ENCODE measurements at regions not wholly inside any gene's neighbourhood (a gene's known extent, or its start where the extent isn't known, plus 50 kb on each side); places are given as distances from the start of the nearest gene placed in this dataset.
A peak's percentile ranks its signal among the peaks of the same experiment; 100 is the strongest.

DNA sequence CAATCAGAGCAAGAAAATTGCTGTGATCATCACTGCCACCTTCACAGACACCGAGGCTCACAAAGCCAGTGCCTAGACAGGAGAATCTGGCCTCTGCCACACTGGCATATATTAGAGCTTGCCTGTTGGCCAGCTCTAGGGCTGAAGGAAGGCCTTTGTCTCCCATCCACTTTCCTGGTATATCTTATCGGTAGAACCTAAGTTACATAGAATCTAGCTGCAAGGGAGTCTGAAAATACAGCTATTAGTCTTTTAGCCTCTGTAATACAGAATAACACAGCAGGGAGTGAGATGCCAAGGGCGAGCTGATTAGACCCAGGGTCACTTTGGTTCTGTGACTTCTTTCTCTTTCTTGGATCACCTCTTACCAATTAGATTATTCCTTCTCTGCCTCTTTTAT lies 154.9 kb upstream of the KL start:
- DNase-seq (ENCODE audit: low read depth), result no peak

- DNase-seq (ENCODE audit: low read depth), result no peak
Measured at GRCh38 chr13:32863596-32863995, 152.6 kb upstream of the KL start.

DNA sequence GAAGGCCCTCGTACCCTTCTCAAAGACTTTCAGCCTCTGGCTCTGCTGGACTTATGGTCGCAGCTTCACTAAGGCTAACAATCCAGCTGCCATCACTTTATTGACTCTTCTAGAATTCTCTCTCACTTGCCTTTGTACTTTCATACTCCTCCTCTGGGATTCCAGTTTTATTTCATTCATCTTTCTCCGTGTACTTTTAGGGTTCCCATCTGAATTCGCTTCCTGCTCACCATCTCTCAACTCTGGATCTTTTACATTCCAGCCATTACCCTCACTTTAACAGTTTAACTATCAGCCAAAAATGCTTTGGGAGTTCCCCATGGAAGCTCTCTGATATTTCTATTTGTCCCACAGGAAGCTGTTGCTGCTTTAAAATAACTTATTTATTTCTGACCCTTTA lies 149.3 kb upstream of the KL start:
- no peak for DNase-seq (ENCODE audit: low read depth)

- DNase-seq (ENCODE audit: low read depth), result no peak
Measured at GRCh38 chr13:32877491-32877890, 138.7 kb upstream of the KL start.

GRCh38 chr13:32878163-32878562 lies 138.1 kb upstream of the KL start:
- no peak for DNase-seq (ENCODE audit: low read depth)

- DNase-seq (ENCODE audit: low read depth), result no peak
Measured at GRCh38 chr13:32880636-32881035, 135.6 kb upstream of the KL start.

DNA sequence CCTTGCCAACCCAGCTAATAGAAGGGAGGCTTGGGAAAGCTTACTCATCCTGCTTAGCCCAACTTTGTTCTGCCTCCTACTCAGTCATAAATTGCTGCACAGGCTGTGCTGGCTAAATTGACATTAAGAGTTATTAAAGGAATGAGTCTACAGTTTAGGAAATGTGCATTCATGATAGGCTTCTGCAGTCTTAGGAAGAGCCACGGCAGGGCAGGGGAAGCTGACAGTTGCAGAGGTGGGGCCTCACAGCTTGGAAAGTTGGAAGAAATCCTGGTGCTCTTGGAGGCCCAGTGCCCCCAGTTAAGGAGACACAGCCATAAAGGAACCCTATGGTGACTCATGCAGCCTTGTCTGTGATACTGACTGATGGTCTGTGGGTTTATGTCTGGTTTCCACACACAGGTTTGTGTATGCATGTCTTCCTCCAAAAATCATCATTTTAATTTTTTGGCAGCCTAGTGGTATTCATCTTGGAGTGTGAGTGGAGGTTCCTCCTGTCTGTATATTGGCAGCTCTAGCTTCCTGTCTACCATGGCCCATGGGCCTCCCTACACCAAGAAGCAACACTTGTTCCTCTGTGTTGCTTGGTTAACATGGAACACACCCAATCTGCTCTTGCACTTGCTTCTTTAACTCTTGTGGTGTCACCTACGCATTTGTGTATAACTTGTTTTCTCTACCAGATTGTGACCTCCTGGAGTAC lies 135.0 kb upstream of the KL start:
- DNase-seq (ENCODE audit: low read depth), result no peak

DNA sequence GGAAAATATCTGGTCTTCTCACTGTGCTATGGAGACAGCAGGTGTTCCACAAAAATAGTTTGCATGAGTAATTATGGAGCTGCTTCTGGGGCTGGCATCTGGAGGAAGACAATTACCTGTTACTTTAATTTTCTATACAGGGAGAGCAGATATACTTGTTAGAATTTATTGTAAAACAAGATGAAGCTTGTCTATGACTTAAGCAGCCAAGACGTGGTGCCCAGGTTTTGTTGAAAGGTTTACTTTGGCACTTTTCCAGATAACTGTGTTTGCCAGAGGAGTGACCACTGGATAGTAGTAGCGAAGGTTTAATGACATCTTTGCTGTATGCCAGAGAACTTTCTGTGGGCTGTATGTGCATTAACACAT lies 134.5 kb upstream of the KL start:
- no peak for DNase-seq (ENCODE audit: low read depth)

DNA sequence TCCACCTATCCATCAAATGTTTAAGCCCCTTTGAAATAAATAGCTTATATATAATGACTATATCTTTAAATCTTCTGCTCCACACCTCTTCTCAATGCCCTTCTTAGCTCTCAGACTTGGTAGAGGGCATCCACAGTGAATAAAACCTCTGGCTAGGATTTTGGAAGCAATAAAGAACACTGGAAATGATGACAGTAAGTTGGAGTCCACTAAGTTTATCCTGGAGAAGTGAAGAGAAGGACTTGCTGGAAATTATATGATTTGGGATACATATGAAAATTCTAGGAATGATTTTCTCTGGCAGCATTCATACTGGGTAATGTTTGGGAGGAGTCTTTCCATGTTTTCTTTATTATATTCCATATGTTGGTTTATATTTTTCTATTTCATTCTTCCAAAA lies 133.5 kb upstream of the KL start:
- DNase-seq (ENCODE audit: low read depth), result no peak

DNA sequence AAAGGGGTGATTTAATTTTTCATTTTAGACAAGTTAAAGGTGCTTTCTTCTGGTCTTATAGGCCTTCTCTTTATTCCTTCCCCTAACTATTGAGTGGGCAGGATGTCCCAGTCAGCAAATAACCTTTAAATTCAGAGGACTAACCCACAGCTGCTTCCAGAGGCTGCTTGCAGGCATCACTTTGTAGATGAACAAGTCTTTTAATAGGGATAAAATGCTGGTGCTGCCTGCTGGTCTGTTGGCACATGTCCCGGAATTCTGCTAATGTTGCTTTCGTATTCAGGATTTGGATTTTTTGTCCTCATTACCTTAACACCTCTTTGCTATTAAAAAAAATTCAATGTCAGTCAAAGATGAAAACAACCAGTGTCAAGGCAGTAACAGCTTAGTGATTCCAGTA lies 132.7 kb upstream of the KL start:
- no peak for DNase-seq (ENCODE audit: low read depth)

GRCh38 chr13:32887617-32888016 lies 128.6 kb upstream of the KL start:
- DNase-seq (ENCODE audit: low read depth), result no peak

DNA sequence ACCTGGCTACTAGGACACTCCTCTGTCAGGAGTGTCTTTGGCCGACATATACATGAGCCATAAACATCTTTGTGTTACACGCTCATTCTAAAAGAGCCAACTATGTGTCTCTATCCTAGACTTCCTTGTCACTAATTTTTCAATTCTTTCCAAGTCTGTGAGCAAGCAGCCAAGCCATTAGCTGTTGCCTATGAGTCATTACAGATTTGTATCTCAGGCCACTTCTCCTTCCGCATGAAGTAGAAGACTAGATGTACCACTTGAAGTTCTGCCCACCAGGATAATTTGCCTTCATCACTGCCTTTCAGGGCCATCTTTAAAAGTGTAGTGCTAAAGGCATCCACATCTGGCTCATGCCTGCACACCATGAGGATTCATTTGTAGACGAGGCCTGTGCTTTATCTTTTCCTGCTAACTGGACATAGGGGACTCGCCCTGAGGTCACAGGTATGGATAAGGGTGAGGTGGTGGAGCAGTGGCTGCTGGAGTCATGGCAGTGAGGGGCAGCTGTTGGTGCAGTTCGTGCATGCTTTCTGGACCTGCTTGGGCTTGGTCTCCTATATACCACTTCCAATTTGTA lies 126.1 kb upstream of the KL start:
- no peak for DNase-seq (ENCODE audit: low read depth)

DNA sequence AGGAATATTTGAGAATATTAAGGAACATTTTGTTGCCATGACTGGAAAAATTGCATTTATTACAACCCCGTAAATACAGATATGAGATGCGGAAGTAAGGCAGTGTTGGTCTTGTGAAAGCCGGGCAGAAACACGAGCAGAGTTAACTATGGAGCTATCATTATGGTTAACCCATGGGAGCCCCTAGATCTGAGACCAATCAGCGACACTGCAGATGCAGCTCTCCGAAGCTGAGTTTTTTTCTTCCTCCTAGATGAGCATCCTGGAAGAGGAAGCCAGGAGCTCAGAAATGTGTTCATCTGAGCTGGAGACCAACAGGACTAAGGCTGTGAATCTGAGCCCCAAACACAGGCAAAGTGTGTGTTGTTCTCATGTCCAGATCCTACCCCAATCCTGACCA lies 123.0 kb upstream of the KL start:
- DNase-seq (ENCODE audit: low read depth), result no peak

GRCh38 chr13:32894589-32895001 lies 121.6 kb upstream of the KL start:
- peak; percentile 72 for DNase-seq (ENCODE audit: low read depth)

GRCh38 chr13:32895296-32895695 lies 120.9 kb upstream of the KL start:
- DNase-seq (ENCODE audit: low read depth), result no peak

DNA sequence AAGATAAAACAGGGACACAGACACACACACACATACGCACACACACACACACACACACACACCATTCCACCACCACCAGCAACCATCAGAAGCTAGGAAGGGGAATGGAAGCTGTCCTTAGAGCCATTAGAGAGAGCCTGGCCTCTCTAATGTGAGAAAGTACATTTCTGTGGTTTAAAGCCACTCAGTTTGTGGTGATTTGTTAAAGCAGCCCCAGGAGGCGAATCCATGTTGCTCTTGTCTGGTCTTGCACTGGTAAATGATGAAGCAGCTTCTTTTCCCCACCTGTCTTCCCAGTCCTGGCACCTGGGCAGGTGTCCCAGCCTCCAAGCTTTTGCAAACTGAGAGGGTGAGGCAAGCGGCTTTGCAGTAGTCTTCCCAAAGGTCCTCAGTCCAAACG lies 118.9 kb upstream of the KL start:
- DNase-seq (ENCODE audit: low read depth), result no peak

DNA sequence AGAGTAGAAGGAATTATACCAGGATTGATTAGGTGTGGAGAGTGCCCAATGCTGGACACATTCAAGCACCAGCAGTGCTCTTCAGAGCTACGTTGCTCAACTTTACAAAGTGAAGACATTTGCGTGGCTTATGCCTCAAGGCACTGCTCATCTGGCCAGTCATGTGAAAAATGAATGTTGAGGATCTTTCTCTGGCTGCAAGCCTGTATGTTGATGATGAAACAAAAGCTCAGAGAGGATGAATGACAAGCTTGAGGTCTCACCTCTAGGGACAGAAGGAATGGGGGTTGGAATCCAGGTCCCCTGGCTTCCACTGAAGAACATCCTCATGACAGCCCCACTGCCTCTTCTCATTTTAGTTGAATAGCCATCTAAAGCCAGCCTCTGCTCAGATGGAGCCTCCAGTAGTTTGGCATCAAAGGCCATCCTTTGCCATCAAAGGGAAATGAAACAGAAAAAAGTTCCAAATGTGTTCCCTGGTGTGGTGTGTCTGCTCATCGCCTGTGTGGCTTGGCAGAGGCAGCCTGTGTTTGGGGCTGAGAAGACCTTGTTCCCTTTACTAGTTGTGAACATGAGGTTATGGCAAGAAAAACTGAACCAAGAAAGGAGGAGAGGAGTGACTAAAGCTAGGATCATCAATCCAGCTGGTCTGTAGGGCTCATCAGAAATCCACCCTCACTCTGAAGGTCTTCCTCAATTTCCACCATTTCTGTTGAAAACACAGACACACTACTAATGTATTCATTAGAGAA lies 114.0 kb upstream of the KL start:
- DNase-seq (ENCODE audit: low read depth), result no peak

GRCh38 chr13:32902874-32903273 lies 113.3 kb upstream of the KL start:
- DNase-seq (ENCODE audit: low read depth), result no peak

DNA sequence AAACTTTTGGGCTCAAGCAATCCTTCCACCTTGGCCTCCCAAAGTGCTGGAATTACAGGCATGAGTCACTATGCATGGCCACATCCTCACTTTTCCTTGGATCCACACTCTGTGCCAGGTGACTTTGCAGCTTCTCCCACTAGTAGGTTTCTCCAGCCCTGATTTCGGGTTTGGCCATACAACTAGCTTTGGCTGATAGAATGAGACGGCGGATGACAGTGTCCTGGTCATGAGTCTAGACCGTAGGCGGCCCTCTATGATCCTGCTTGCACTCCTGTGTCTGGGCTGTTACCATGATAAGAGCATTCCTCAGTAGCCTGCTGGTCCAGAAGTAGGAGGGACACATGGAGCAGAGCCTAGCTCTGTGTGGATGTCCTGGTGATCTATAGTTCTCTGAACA lies 112.5 kb upstream of the KL start:
- DNase-seq (ENCODE audit: low read depth), result no peak

DNA sequence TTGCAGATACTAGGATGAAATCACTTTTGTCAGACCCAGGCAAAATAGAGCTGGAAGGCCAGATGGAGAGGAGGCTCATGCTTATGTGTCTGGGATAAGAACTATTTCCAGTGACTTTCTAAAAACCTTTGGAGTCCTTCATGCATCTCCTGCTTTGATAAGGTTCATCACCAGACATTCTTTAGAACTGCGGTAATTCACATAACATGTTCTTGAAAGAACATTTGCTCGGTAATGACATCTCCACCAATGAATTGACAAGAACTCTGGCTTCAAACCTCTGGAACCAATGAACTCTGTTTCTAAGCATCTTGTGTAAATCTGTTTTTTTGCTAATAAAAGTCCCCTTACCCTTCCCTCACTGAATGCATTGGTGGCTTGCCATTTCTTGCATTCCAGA lies 112.0 kb upstream of the KL start:
- no peak for DNase-seq (ENCODE audit: low read depth)

- DNase-seq (ENCODE audit: low read depth), result peak; percentile 19
Measured at GRCh38 chr13:32905063-32905863, 111.0 kb upstream of the KL start.

- peak; percentile 39 for DNase-seq (ENCODE audit: low read depth)
Measured at GRCh38 chr13:32905864-32906180, 110.4 kb upstream of the KL start.

- DNase-seq (ENCODE audit: low read depth), result no peak
Measured at GRCh38 chr13:32907211-32907610, 109.0 kb upstream of the KL start.

All from LHCN-M2 (cell line).